ENCODE measurements at regions not wholly inside any gene's neighbourhood (a gene's known extent, or its start where the extent isn't known, plus 50 kb on each side); places are given as distances from the start of the nearest gene placed in this dataset.
"Not testable (repeated sequence)": the region's sequence is repeated elsewhere in the genome, so short reads cannot be mapped to it uniquely, and the experiment has no call there.

DNA sequence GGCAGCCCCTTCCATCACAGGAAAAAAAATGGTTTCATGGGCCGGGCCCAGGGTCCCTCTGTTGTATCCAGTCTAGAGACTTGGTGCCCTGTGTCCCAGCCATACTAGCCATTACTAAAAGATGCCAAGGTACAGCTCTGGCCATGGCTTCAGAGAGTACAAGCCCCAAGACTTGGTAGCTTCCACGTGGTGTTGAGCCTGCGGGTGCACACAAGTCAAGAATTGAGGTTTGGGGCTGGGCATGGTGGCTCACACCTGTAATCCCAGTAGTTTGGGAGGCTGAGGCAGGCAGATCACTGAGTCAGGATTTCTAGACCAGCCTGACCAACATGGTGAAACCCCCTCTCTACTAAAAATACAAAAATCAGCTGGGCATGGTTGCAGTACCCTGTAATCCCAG, 214.3 kb downstream of the LIG4 start:
- DNase-seq: no peak

- DNase-seq: no peak
Measured at GRCh38 chr13:107999751-108000150, 215.6 kb downstream of the LIG4 start.

DNA sequence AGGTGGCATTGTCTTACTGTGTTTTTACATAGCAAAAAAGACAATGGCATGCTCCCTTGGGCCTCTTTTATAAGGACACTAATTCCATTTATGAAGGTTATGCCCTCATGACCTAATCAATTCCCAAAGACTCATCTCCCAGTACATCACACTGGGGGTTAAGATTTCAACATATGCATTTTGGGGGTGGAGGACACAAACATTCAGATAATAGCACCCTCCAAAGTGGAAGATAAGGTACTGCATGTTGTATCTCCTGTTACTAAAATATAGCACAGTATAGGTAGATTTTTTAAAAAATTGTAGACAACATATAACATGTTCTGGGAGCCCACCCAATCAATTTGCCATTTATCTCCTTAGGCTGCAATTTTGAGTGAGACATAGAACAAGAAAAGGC, 221.2 kb downstream of the LIG4 start:
- no peak for DNase-seq

- no peak for DNase-seq
Measured at GRCh38 chr13:107993239-107993949, 221.9 kb downstream of the LIG4 start.

DNA sequence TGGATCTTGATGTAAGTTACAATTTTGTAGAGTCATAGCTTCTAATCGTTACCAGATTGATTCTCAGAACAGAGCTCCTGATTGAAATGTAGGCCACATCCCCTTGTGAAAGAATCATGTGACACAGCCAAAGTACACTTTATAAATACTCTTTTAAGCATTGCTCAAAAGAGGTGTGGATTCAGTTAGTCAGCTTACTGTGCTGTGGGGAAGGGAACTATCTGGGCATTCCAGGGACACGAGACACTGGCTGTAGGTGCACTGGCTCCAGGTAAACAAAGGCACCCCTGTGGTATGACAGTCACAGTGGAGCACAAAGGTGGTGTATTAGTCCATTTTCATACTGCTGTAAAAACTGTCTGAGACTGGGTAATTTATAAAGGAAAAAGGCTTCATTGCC, 222.8 kb downstream of the LIG4 start:
- no peak for DNase-seq

DNA sequence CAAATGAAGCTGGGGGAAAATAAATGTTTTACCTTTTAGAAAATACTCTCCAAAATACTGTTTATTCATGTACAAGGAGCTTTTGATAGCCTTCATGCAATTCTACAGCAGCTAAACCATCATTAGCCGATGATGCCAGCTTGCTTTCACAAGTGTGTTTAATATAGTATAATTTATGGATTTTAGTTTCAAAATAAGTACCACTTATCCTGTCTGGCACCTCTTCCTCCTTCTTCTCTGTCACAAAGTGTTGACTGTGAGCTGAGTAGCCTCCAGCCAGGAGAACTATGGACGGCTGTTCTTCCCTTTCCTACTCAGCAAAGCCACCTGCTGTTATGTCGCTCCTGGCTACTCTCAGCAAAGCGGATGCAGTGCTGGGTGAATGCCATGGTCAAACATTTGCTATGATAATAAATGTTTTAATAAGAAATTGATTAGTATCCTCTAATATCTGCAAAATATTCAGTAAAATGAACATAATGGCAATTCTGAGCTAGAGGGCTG, 238.2 kb downstream of the LIG4 start:
- DNase-seq: no peak

- DNase-seq: no peak
Measured at GRCh38 chr13:107976628-107977027, 238.7 kb downstream of the LIG4 start.

GRCh38 chr13:107974409-107974808, 240.9 kb downstream of the LIG4 start:
- no peak for DNase-seq

DNA sequence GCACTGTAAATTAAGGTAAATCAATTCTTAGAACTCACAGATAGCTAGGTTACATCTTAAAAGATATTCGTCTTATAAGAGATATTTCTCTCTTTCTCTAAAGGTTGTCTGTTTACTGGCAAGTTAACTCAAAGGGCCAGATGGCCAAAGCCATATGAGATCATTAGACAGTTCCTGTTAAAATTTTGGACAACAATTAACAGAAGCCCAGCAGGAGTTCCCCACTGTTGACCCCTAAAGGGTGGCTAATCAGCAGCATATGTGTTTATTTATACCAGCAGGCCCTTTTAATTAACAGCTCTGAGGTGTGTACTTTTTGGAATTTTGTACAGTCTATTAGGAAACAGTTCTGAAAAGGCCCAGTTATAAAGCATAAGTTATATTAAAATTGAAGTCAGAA, 245.8 kb downstream of the LIG4 start:
- DNase-seq: no peak

DNA sequence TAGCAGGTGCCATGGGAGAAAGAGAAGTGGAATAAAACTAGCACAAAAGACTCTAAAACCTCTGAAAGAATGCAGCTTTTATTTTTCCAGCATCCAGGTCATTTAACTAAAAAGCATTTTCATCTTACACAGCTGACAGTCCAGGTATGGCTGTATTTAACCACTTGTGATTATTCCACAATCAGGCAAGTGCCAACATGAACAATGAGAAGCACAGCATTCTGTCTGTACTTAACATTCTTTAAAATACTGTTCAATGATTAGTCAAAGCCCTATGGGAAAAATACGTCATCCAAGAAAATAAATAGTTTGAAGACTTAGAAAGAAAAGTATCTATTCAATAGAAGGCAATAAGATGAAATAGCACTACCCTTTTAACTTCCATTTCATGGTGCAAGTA, 246.9 kb downstream of the LIG4 start:
- no peak for DNase-seq

DNA sequence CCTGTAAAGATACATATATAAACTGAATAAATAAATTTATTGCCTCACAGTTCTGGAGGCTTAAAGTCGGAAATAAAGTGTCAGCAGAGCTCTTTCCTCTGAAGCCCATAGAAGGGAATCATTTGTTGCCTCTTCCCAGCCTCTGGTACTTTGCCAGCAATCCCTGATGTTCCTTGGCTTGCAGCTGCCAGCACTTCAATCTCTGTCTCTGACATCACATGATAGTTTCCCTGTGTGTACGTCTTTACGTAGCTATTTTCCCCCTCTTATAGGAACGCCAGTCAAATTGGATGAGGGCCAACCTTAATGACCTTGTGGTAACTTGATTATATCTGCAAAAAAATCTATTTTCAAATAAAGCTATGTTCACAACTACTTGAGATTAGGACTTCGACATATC, 250.9 kb downstream of the LIG4 start:
- DNase-seq: no peak

GRCh38 chr13:107961849-107962608, 253.3 kb downstream of the LIG4 start:
- no peak for DNase-seq

- DNase-seq: no peak
Measured at GRCh38 chr13:107960301-107960700, 255.0 kb downstream of the LIG4 start.

DNA sequence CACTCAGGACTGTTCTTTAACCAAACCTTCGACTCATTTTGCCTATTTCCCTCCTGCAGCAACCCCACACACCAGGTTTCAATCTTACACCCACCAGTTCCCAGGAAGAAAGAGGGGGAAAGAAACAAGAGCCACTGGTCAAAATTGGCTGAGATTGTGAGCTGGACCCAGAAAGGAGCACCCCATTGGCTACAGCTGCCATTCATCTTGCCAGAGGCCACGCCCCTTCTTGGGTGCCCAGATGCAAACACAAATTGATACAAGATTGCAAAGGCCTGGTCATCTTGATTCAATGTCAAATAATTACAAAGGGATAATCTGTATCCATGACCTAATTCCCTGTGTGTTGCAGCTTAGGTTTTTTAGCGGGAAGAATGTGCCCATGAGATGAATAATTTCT, 258.4 kb downstream of the LIG4 start:
- DNase-seq: no peak

DNA sequence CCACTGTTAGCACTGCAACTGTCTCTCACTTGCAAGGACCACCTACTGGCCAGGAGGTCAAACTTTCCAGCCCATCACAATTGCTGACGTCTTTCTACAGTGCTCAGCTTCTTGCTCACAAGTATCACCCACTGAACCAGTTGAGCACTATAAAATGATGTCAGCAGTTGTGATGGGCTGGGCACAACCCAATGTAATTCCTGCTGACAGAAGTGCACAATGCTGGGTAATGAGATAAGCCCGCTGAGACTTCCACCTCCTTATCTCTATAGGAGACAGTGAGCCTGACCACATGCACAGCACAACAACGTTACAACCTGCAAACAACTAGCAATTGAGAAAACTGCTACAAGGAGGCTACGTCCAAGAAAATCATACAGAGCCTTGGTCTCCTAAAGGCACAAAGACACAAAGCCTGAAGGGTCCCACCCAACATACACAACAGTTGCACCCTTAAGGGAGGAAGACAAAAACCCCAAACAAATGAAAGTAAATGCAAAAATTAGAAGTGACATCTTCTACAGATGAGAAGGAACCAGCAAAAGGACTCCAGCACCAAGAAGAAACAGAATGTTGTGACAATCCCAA, 273.2 kb downstream of the LIG4 start:
- no peak for DNase-seq

DNA sequence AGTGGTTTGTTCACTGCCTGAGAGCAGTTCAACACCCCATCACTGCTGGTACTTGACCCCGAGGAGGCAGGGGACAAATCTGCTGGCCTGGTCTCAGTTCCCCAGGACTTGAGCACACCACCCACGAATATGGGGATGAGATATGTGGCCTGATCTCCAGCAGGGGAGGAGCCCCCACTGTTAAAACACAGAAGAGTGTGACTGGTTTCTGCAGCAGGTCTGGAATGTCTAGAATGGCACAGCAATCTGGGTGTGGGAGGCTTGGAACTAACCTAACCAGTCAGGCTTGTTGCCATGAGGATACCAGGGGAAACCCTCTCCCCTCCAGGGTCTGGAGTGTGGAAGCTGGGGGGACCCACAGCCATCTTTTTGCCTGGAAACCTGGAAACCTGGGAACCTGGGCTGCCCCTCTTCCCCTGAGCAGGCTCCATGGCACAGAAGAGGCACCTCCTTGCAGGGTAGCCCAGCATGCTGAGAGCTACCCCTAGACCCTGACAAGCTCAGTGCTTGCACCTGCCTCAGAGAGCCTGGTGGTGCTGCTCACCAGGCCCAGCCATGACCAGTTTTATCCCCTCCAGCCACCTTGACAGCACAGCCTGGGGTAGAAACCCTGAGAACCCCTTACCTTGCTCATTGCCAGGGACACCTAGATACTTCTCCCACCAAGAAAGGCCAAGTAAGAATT, 273.8 kb downstream of the LIG4 start:
- no peak for DNase-seq

- DNase-seq: no peak
Measured at GRCh38 chr13:107937848-107938247, 277.5 kb downstream of the LIG4 start.

GRCh38 chr13:107931056-107931455, 284.3 kb downstream of the LIG4 start:
- DNase-seq: no peak

DNA sequence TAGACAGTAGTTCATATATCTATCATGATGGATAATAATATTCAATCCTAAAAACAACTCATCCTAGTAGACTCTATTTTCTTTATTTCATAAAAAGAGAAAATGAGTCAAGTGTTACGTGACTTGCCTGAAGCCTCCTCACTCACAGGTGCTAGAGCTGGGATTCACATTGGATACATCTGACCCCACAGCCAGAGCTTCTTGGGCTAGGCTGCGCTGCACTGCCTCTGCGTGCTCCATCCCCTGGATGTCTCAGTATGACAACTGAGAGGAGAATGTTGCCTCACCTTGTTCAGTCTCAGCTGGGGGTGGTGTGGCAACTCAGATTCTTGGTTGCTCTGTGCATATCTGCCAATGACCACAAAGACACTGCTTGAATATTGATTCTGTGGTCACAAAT, 286.6 kb downstream of the LIG4 start:
- DNase-seq: no peak

GRCh38 chr13:107927557-107927956, 287.8 kb downstream of the LIG4 start:
- DNase-seq: no peak

DNA sequence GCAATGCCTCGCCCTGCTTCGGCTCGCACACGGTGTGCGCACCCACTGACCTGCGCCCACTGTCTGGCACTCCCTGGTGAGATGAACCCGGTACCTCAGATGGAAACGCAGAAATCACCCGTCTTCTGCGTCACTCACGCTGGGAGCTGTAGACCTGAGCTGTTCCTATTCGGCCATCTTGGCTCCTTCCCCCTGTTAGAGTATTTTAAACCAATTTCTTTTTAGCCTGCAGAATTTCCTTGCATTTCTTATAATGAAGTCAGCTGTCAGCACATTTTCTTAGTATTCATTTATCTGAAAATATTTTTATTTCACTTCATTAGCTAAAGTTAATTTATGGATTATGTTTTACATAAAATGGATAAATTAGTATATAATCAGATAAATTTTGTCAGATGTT, 288.8 kb downstream of the LIG4 start:
- DNase-seq: not testable (repeated sequence)

GRCh38 chr13:107916902-107917301, 298.4 kb downstream of the LIG4 start:
- DNase-seq: not testable (repeated sequence)

DNA sequence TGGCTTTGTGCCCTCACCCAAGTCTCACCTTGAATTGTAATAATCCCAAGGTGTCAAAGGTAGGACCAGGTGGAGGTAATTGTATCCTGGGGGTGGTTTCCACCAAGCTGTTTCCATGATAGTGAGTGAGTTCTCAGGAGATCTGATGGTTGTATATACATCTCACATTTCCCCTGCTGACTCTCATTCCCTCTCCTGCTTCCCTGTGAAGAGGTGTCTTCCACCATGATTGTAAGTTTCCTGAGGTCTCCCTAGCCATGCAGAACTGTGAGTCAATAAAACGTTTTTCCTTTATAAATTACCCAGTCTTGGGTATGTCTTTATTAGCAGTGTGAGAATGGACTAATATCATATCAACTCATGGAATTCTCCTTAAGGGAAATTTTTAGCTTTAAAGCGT, 302.6 kb downstream of the LIG4 start:
- no peak for DNase-seq

Data from stimulated activated naive CD4-positive, alpha-beta T cell (primary cell).